Ectodermal cell (in vitro differentiated cells): ENCODE measurements at regions not wholly inside any gene's neighbourhood (a gene's known extent, or its start where the extent isn't known, plus 50 kb on each side); places are given as distances from the start of the nearest gene placed in this dataset.

ENCODE experiments used
- H3K27ac ChIP-seq: 2 replicates; pipeline ENCODE4 v1.7.0; 2013; ENCODE audit warnings: mild to moderate bottlenecking, low read depth, low read length; ENCODE audit not compliant: insufficient read depth, poor library complexity, severe bottlenecking
- H3K27me3 ChIP-seq: 2 replicates; pipeline ENCODE4 v1.7.0; 2013; ENCODE audit warnings: mild to moderate bottlenecking, low read length; ENCODE audit not compliant: insufficient read depth, control insufficient read depth, poor library complexity, severe bottlenecking
- H3K36me3 ChIP-seq: one replicate; pipeline ENCODE4 v1.7.0; 2013; ENCODE audit warnings: low read length; ENCODE audit not compliant: control insufficient read depth, insufficient read depth
- H3K4me1 ChIP-seq: one replicate; pipeline ENCODE4 v1.7.0; 2013; ENCODE audit warnings: low read length; ENCODE audit not compliant: control insufficient read depth, insufficient read depth
- H3K4me3 ChIP-seq: 2 replicates; pipeline ENCODE4 v1.7.0; 2013; ENCODE audit warnings: low read depth, low read length, control low read depth; ENCODE audit not compliant: insufficient read depth
- H3K9me3 ChIP-seq: 2 replicates; pipeline ENCODE4 v1.7.0; 2013; ENCODE audit warnings: mild to moderate bottlenecking, low read length, moderate library complexity; ENCODE audit not compliant: control insufficient read depth
- WGBS, 2 experiments: methylation state at CpG; one replicate each; pipeline ENCODE4 v1.1.7; 2013; ENCODE audit warnings: missing lambda C conversion rate in 2 of 2; 5-methylcytosine and 5-hydroxymethylcytosine counted together

DNA sequence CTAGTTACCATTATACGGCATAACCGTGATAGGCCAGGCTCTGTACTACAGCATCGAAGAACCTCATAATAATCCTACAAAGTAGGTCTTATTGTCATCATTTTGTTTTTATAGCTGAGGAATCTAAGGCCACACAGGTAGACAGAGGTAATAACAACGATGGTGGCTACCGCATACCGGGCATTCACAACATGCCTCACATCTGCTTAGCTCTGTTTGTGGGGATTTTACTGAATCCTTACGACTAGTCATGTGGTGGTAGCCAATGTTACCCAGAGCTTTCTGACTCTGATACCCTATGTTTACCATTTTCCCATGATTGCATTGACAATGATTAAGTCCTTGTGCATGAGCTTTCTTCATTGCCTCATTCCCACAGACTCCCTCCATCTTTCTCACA, 269.4 kb downstream of the TCF7L2 start:
- Histone ChIP-seq H3K4me3 (no peak overlapping the region), H3K9me3 (no peaks in the 10 kb centered on the region), H3K36me3 (no peaks in the 10 kb centered on the region), H3K4me1 (no peaks in the 10 kb centered on the region), H3K27me3 (no peaks in the 10 kb centered on the region), H3K27ac (no peak overlapping the region)
- 94 to 97% methylated on average over 7 of the region's 7 CpGs for WGBS, 2 experiments

GRCh38 chr10:113221756-113222168, 271.7 kb downstream of the TCF7L2 start:
- Histone ChIP-seq H3K4me1 (no peaks in the 10 kb centered on the region), H3K4me3 (no peak overlapping the region)

DNA sequence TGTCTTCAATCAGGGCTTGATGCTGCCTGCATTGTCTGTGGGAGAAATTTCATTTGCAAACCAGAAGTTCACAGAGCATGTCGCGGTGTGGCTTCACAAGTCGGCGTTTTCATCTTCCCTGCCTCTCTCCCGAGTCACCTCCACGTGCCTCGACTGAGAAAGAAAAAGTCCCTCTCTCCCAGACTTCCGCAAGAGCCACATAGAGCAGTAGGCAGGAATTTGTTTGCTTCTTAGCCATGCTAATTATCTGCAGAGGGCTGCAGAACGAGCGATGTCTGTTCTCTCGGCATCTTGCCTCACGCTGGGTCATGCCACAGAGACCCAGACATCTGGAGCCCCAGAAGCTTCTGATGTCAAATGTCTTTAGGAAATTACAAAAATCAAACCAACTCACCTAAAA, 272.2 kb downstream of the TCF7L2 start:
- Histone ChIP-seq H3K4me3 (no peak overlapping the region), H3K36me3 (no peaks in the 10 kb centered on the region), H3K9me3 (no peaks in the 10 kb centered on the region), H3K27me3 (no peaks in the 10 kb centered on the region), H3K27ac (no peak overlapping the region), H3K4me1 (no peaks in the 10 kb centered on the region)
- 54 to 55% methylated on average over 12 of the region's 12 CpGs for WGBS, 2 experiments

More at GRCh38 chr10:113221756-113222168, 271.7 kb downstream of the TCF7L2 start:
- no peaks in the 10 kb centered on the region for H3K36me3 ChIP-seq
- H3K9me3 ChIP-seq: no peaks in the 10 kb centered on the region
- H3K27ac ChIP-seq: no peak overlapping the region
- no peaks in the 10 kb centered on the region for H3K27me3 ChIP-seq
- 79 to 80% methylated on average over 6 of the region's 6 CpGs for WGBS, 2 experiments

- no peak overlapping the region for H3K27ac ChIP-seq
- no peaks in the 10 kb centered on the region for H3K4me1 ChIP-seq
- no peaks in the 10 kb centered on the region for H3K27me3 ChIP-seq
- WGBS, 2 experiments: 94 to 100% methylated on average over 2 of the region's 2 CpGs
- H3K9me3 ChIP-seq: no peaks in the 10 kb centered on the region
- no peaks in the 10 kb centered on the region for H3K36me3 ChIP-seq
- H3K4me3 ChIP-seq: no peak overlapping the region
Observed at GRCh38 chr10:113225364-113225763, 275.3 kb downstream of the TCF7L2 start.

GRCh38 chr10:113225903-113226302, 275.9 kb downstream of the TCF7L2 start:
- H3K27ac ChIP-seq: no peak overlapping the region
- no peaks in the 10 kb centered on the region for H3K27me3 ChIP-seq
- H3K9me3 ChIP-seq: no peaks in the 10 kb centered on the region
- no peak overlapping the region for H3K4me3 ChIP-seq
- H3K36me3 ChIP-seq: no peaks in the 10 kb centered on the region
- WGBS, 2 experiments: 96 to 97% methylated on average over 10 of the region's 11 CpGs
- no peaks in the 10 kb centered on the region for H3K4me1 ChIP-seq

- Histone ChIP-seq H3K4me1 (no peaks in the 10 kb centered on the region), H3K27ac (no peak overlapping the region), H3K9me3 (no peaks in the 10 kb centered on the region), H3K27me3 (no peaks in the 10 kb centered on the region), H3K36me3 (no peaks in the 10 kb centered on the region), H3K4me3 (no peak overlapping the region)
- 94 to 96% methylated on average over 7 to 8 of the region's 8 CpGs for WGBS, 2 experiments
Observed at GRCh38 chr10:113226399-113226798, 276.4 kb downstream of the TCF7L2 start.

DNA sequence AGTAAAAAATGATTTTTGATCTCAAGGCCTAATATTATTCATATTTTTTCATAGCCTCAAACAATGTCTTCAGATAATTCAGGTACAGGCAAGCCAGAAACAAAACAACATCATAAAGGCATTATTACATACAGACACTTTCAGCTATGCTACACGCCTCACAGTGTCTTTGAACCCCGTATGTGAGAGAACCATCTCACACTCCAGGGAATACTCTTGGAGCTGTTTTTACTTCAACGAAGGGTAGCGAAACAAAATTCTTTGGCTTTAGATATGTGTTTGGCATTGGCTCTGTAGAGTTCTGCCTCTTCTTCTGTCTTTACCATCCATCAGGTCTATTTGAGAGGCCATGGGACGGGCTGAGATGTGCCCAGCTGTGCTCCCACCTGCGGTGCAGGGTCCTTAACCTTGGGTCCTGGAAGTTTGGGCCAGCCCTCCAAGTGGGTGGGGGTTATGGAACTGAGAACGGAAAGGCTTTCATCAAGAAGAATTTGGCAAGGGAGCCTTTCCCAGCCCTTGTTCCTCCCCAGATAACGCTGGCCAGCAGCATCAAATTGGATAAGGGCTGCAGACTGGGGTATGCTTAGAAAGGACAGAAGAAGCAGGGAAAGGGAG, 276.9 kb downstream of the TCF7L2 start:
- Histone ChIP-seq H3K9me3 (no peaks in the 10 kb centered on the region), H3K4me1 (no peaks in the 10 kb centered on the region), H3K27ac (no peak overlapping the region), H3K27me3 (no peaks in the 10 kb centered on the region), H3K36me3 (no peaks in the 10 kb centered on the region), H3K4me3 (no peak overlapping the region)
- WGBS, 2 experiments: 91 to 95% methylated on average over 8 of the region's 8 CpGs

DNA sequence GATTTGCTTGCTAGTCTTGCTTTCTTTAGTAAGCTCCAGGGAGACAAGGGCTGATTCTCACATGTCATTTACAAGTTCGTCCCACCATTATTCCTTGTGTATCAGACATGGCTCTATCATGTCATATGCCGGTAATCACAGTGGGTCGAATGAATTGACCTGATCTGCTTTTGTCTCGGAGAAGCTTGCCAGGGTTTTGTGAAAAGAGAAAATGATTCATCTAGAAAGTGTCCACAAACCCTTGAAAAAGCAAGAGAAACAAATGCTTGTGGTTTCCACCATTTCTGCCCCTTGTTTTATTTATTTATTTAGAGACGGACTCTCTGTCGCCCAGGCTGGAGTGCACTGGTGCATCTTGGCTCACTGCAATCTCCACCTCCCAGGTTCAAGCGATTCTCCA, 278.5 kb downstream of the TCF7L2 start:
- Histone ChIP-seq H3K4me3 (no peak overlapping the region), H3K36me3 (no peaks in the 10 kb centered on the region), H3K27me3 (no peaks in the 10 kb centered on the region), H3K4me1 (no peaks in the 10 kb centered on the region), H3K27ac (no peak overlapping the region), H3K9me3 (no peaks in the 10 kb centered on the region)
- 95 to 96% methylated on average over 7 of the region's 7 CpGs for WGBS, 2 experiments

DNA sequence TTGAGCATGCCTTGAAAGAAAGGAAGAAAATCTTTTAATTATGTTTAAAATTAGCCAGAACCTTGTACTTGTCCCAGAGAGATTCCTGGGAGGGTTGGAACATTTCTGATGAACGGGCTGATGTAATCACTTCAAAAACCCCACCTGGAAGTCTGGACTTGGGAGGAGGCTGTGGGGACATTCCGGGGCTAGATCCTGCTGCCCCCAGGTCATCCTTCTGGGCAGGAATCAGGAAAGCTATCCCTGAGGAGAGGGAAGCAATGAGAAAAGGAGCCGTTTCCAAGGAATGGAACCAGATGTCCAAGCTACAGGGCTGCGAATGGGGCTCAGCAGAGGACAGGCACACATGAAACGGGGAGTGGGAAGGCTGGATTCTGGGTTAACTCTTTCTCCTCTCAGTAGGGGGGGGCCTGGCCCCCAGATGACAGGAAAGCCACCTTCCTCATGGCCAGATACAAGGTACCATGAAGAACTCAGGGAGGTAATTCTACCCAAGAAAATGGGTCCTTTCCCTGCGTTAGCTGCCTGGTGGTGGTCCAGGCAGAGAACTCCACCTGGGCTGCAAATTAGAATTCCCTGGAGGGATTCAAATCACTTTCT, 280.1 kb downstream of the TCF7L2 start:
- WGBS, 2 experiments: 85 to 88% methylated on average over 6 of the region's 6 CpGs
- no peak overlapping the region for H3K27ac ChIP-seq
- H3K4me3 ChIP-seq: no peak overlapping the region
- no peaks in the 10 kb centered on the region for H3K4me1 ChIP-seq
- no peaks in the 10 kb centered on the region for H3K36me3 ChIP-seq
- no peaks in the 10 kb centered on the region for H3K27me3 ChIP-seq
- H3K9me3 ChIP-seq: no peaks in the 10 kb centered on the region

- Histone ChIP-seq H3K9me3 (no peaks in the 10 kb centered on the region), H3K4me1 (no peaks in the 10 kb centered on the region), H3K27ac (no peak overlapping the region), H3K4me3 (no peak overlapping the region), H3K27me3 (no peaks in the 10 kb centered on the region), H3K36me3 (no peaks in the 10 kb centered on the region)
- 87 to 90% methylated on average over 5 of the region's 5 CpGs for WGBS, 2 experiments
Observed at GRCh38 chr10:113232928-113233511, 283.0 kb downstream of the TCF7L2 start.
